ENCODE measurements at regions not wholly inside any gene's neighbourhood (a gene's known extent, or its start where the extent isn't known, plus 50 kb on each side); places are given as distances from the start of the nearest gene placed in this dataset.

- DNase-seq: no peak
- Histone ChIP-seq H3K9me3 (peaks cover 0 to 16% (median 13%) of the 10 kb centered on the region in 8 donors), H3K27me3 (replicated peaks in 1 of 7) (peaks cover 0 to 27% (median 0%) of the 10 kb centered on the region in 7 donors), H3K4me3 (no peak overlapping the region), H3K4me1 (peaks cover 0 to 14% (median 8%) of the 10 kb centered on the region in 6 donors), H3K36me3 (no peaks in the 10 kb centered on the region), H3K27ac (no peak overlapping the region)
- intact Hi-C loops (cut with DNase I; ENCODE audit: low total_unique reads): no loop called here
- 69 to 81% (median 79%) methylated on average over 6 of the region's 6 CpGs for WGBS, 5 donors
- TF ChIP-seq POLR2AphosphoS5 (IDR thresholded peaks at IDR 0.05) (no peak), POLR2A (IDR thresholded peaks at IDR 0.05) (no peak), CTCF (IDR thresholded peaks at IDR 0.05 in 8 of 11, conservative IDR thresholded peaks at IDR 0.05 in 3 of 11) (no peak)
These were observed 55.7 kb upstream of the CDKN2AIP start for GRCh38 chr4:183388777-183389176.

- no peak overlapping the region for H3K27ac ChIP-seq
- H3K9me3 ChIP-seq: peaks cover 0 to under 1% (median 0%) of the 10 kb centered on the region in 8 donors
- peaks cover 0 to 19% (median 8%) of the 10 kb centered on the region in 6 donors for H3K4me1 ChIP-seq
- H3K4me3 ChIP-seq: no peak overlapping the region
- DNase-seq: no peak
- intact Hi-C loops (cut with DNase I; ENCODE audit: low total_unique reads): no loop called here
- no peaks in the 10 kb centered on the region for H3K36me3 ChIP-seq
- peaks cover 0 to 27% (median 0%) of the 10 kb centered on the region in 7 donors for H3K27me3 ChIP-seq (replicated peaks in 1 of 7)
- 76 to 89% (median 82%) methylated on average over 5 of the region's 5 CpGs for WGBS, 5 donors
- no peak for TF ChIP-seq POLR2A (IDR thresholded peaks at IDR 0.05)
- no peak for TF ChIP-seq CTCF (IDR thresholded peaks at IDR 0.05 in 8 of 11, conservative IDR thresholded peaks at IDR 0.05 in 3 of 11)
- no peak for TF ChIP-seq POLR2AphosphoS5 (IDR thresholded peaks at IDR 0.05)
These were observed 54.1 kb upstream of the CDKN2AIP start for GRCh38 chr4:183390374-183390773.

GRCh38 chr4:183391204-183391603 lies 53.2 kb upstream of the CDKN2AIP start:
- TF ChIP-seq CTCF (IDR thresholded peaks at IDR 0.05 in 8 of 11, conservative IDR thresholded peaks at IDR 0.05 in 3 of 11): no peak
- TF ChIP-seq POLR2AphosphoS5 (IDR thresholded peaks at IDR 0.05): no peak
- no peak for TF ChIP-seq POLR2A (IDR thresholded peaks at IDR 0.05)
- 33 to 57% (median 42%) methylated on average over 3 of the region's 3 CpGs for WGBS, 5 donors
- DNase-seq: no peak
- Histone ChIP-seq H3K36me3 (no peaks in the 10 kb centered on the region), H3K27me3 (replicated peaks in 1 of 7) (peaks cover 0 to 27% (median 0%) of the 10 kb centered on the region in 7 donors), H3K9me3 (no peaks in the 10 kb centered on the region), H3K4me1 (peaks cover 0 to 27% (median 8%) of the 10 kb centered on the region in 6 donors), H3K4me3 (no peak overlapping the region), H3K27ac (no peak overlapping the region)
- intact Hi-C loops (cut with DNase I; ENCODE audit: low total_unique reads): no loop called here

GRCh38 chr4:183392377-183392776 lies 52.1 kb upstream of the CDKN2AIP start:
- 47 to 56% (median 53%) methylated on average over 3 of the region's 3 CpGs for WGBS, 5 donors
- peak overlapping the region in 1 of 8 donors; percentile 56 for H3K27ac ChIP-seq
- intact Hi-C loops (cut with DNase I; ENCODE audit: low total_unique reads): no loop called here
- TF ChIP-seq POLR2AphosphoS5 (IDR thresholded peaks at IDR 0.05) (no peak), POLR2A (IDR thresholded peaks at IDR 0.05) (no peak), CTCF (IDR thresholded peaks at IDR 0.05 in 8 of 11, conservative IDR thresholded peaks at IDR 0.05 in 3 of 11) (no peak)
- no peaks in the 10 kb centered on the region for H3K36me3 ChIP-seq
- peaks cover 0 to 27% (median 0%) of the 10 kb centered on the region in 7 donors for H3K27me3 ChIP-seq (replicated peaks in 1 of 7)
- no peak overlapping the region for H3K4me3 ChIP-seq
- no peaks in the 10 kb centered on the region for H3K9me3 ChIP-seq
- DNase-seq: no peak
- H3K4me1 ChIP-seq: peaks cover 0 to 39% (median 8%) of the 10 kb centered on the region in 6 donors

Measured in spleen (tissue), 11 donors.